T-helper 1 cell (primary cell): ENCODE measurements at regions not wholly inside any gene's neighbourhood (a gene's known extent, or its start where the extent isn't known, plus 50 kb on each side); places are given as distances from the start of the nearest gene placed in this dataset.

Source experiments
- DNase-seq, 5 donors: peaks; one replicate each; pipeline ENCODE4 v3.0.0-alpha.2; 2012 to 2020

GRCh38 chr5:167723254-167723871 lies 568.1 kb upstream of the WWC1 start:
- peak; percentile 11 to 48 (median 35) for DNase-seq

GRCh38 chr5:167725264-167725663 lies 566.2 kb upstream of the WWC1 start:
- no peak for DNase-seq

- DNase-seq, result no peak
These were observed 565.7 kb upstream of the WWC1 start for GRCh38 chr5:167725741-167726140.

- no peak for DNase-seq
These were observed 564.8 kb upstream of the WWC1 start for GRCh38 chr5:167726642-167727041.

GRCh38 chr5:167730121-167730520 lies 561.3 kb upstream of the WWC1 start:
- no peak for DNase-seq

GRCh38 chr5:167730656-167731055 lies 560.8 kb upstream of the WWC1 start:
- DNase-seq, result no peak

- no peak for DNase-seq
These were observed 559.5 kb upstream of the WWC1 start for GRCh38 chr5:167731951-167732350.

- no peak for DNase-seq
These were observed 558.9 kb upstream of the WWC1 start for GRCh38 chr5:167732499-167732898.

GRCh38 chr5:167736992-167737391 lies 554.5 kb upstream of the WWC1 start:
- DNase-seq, result no peak

GRCh38 chr5:167743695-167744464 lies 547.6 kb upstream of the WWC1 start:
- no peak for DNase-seq

- no peak for DNase-seq
These were observed 545.6 kb upstream of the WWC1 start for GRCh38 chr5:167745868-167746267.

GRCh38 chr5:167750586-167750985 lies 540.9 kb upstream of the WWC1 start:
- no peak for DNase-seq

GRCh38 chr5:167752936-167753335 lies 538.5 kb upstream of the WWC1 start:
- no peak for DNase-seq

GRCh38 chr5:167753725-167754490 lies 537.5 kb upstream of the WWC1 start:
- no peak for DNase-seq

GRCh38 chr5:167754501-167755021 lies 536.9 kb upstream of the WWC1 start:
- DNase-seq, result no peak

- no peak for DNase-seq
These were observed 536.0 kb upstream of the WWC1 start for GRCh38 chr5:167755420-167755819.

GRCh38 chr5:167759057-167759821 lies 532.2 kb upstream of the WWC1 start:
- no peak for DNase-seq

GRCh38 chr5:167763772-167764171 lies 527.7 kb upstream of the WWC1 start:
- DNase-seq, result no peak

GRCh38 chr5:167764641-167765289 lies 526.7 kb upstream of the WWC1 start:
- DNase-seq, result no peak

GRCh38 chr5:167765352-167765751 lies 526.1 kb upstream of the WWC1 start:
- no peak for DNase-seq

- DNase-seq, result no peak
These were observed 524.5 kb upstream of the WWC1 start for GRCh38 chr5:167766957-167767356.

GRCh38 chr5:167767795-167768194 lies 523.6 kb upstream of the WWC1 start:
- DNase-seq, result no peak
